HG02840 (cell line): ENCODE measurements at regions not wholly inside any gene's neighbourhood (a gene's known extent, or its start where the extent isn't known, plus 50 kb on each side); places are given as distances from the start of the nearest gene placed in this dataset.
"Not testable (repeated sequence)": the region's sequence is repeated elsewhere in the genome, so short reads cannot be mapped to it uniquely, and the experiment has no call there.

Source experiments
- ATAC-seq: cut with Tn5 transposase; IDR thresholded peaks from one replicate; pipeline ENCODE4 v1.9.1; 2021; ENCODE audit warnings: mild to moderate bottlenecking, moderate library complexity, moderate number of reproducible peaks; ENCODE audit not compliant: unreplicated experiment, low FRiP score

- not testable (repeated sequence) for ATAC-seq
Observed at GRCh38 chr1:146381196-146381595, 152.4 kb upstream of the NOTCH2NLA start.

GRCh38 chr1:146376708-146377496 lies 148.1 kb upstream of the NOTCH2NLA start:
- peak; percentile 85 for ATAC-seq

DNA sequence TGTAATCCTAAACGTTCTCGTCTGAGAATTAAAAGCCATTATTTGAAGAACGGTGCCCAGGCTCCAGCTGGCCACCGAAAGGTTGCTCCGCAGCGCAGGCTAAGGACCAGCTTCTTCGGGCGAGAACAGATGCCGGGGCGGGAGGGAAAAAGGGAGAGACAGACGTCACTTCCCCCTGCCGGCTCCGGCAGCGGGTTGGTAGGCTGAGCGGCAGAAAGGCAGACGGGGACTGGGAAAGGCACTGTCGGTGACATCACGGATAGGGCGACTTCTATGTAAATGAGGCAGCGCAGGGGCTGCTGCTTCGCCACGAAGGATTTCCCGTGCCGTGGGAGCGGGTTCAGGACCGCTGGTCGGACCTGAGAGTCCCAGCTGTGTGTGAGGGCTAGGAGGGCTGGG lies 147.5 kb upstream of the NOTCH2NLA start:
- ATAC-seq: peak; percentile 65

DNA sequence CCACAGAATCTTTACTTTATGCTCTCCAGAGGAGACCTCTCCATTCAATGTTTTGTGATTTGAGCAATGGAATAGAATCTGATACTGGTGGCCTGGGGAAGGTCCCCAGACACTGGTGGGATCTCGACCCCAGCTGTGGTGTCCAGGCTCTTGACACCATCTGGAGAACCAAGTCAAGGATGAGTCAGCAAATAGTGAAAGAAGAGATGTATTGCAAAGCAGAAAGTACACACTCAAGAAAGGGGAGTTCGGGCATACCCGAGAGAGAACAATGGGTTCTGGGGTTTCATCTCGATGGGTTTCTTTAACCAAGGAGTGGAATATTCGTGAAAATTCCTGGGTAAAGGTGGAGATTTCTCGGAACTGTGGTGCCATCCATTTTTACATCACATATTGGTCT lies 146.3 kb upstream of the NOTCH2NLA start:
- ATAC-seq: not testable (repeated sequence)

GRCh38 chr1:146369940-146370339 lies 141.1 kb upstream of the NOTCH2NLA start:
- not testable (repeated sequence) for ATAC-seq

- not testable (repeated sequence) for ATAC-seq
Observed at GRCh38 chr1:146355373-146355772, 126.6 kb upstream of the NOTCH2NLA start.

DNA sequence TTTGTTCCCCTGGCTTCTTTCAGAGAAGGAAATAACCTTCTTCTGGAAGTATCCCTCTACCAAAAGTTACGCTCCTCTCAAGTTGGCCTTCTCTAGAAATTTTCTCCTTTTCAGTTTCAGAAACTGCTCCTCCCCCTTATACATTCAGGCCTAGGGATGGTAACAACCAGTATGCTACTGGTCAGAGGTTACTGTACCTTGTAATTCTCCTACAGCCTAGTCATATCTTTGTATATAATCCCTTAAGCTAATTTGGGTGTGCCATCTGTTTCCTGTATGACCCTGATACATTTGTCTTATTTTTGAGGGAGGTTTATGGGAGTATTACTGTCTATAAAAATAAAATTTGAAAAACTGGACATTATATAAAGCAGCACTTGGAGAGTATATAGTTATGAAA lies 98.0 kb upstream of the NOTCH2NLA start:
- ATAC-seq: not testable (repeated sequence)

GRCh38 chr1:146324463-146324862 lies 95.6 kb upstream of the NOTCH2NLA start:
- ATAC-seq: not testable (repeated sequence)

DNA sequence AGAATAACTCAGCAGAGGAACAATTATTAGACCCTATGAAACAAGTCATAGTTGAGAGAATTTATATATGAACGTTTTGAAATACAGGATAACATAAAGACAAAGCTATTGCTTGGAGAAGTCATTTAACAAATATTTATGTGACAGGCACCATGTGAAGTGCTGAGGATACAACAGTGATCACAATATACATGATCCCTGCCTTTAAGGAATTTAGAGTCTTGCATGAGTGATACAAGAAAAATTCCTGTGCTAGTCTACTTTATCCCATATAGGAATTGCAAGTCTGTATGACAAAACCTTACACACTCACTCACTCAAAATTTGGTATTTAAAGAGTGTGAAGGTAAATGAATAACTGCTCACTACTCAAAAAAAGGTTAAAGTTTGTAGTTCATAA lies 94.5 kb upstream of the NOTCH2NLA start:
- ATAC-seq: not testable (repeated sequence)

GRCh38 chr1:146322893-146323292 lies 94.1 kb upstream of the NOTCH2NLA start:
- ATAC-seq: not testable (repeated sequence)

DNA sequence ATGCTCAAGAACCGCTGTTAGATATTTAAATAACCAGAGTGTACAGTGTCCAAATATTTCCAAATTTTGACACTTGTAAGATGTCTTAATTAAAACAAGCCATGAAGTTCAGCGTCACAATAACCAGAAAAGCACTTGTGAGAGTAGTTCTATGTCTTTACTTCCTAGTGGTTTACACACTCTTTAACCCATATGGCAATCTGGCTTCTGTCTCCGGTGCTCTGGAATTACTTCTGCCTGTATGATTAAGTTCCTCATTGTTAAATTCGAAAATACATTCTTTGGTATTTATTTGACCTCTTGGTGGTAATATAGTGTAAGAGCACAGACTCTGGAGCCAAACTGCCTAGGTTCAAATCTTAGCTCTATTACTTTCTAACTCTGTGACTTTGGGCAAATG lies 89.9 kb upstream of the NOTCH2NLA start:
- not testable (repeated sequence) for ATAC-seq

- not testable (repeated sequence) for ATAC-seq
Observed at GRCh38 chr1:146317785-146318184, 89.0 kb upstream of the NOTCH2NLA start.

DNA sequence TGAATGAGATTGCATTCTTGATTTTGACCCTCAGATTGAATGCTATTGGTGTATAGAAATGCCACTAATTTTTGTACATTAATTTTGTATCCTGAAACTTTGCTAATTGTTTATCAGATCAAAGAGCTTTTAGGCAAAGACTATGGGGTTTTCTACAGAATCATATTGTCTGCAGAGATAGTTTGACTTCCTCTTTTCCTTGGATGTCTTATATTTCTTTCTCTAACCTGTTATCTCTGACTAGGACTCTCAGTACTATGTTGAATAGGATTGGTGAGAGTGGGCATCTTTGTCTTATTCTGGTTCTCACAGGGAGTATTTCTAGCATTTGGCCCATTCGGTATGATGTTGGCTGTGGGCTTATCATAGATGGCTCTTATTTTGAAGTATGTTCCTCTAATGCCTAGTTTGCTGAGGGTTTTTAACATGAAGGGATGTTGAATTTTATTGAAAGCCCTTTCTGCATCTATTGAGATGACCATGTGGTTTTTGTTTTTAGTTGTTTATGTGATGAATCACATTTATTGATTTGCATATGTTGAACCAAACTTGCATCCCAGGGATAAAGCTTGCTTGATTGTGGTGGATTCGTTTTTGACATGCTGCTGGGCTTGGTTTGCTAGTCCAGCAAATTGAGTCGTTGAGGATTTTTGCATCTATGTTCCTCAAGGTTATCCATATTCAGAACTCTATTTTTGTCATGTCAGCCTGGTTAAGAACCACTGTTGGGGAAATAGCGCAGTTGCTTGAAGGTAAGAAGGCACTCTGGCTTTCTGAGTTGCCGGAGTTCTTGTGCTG lies 85.8 kb upstream of the NOTCH2NLA start:
- ATAC-seq: not testable (repeated sequence)

GRCh38 chr1:146310579-146310978 lies 81.8 kb upstream of the NOTCH2NLA start:
- not testable (repeated sequence) for ATAC-seq

GRCh38 chr1:146309427-146309826 lies 80.6 kb upstream of the NOTCH2NLA start:
- not testable (repeated sequence) for ATAC-seq

- not testable (repeated sequence) for ATAC-seq
Observed at GRCh38 chr1:146308892-146309291, 80.1 kb upstream of the NOTCH2NLA start.

DNA sequence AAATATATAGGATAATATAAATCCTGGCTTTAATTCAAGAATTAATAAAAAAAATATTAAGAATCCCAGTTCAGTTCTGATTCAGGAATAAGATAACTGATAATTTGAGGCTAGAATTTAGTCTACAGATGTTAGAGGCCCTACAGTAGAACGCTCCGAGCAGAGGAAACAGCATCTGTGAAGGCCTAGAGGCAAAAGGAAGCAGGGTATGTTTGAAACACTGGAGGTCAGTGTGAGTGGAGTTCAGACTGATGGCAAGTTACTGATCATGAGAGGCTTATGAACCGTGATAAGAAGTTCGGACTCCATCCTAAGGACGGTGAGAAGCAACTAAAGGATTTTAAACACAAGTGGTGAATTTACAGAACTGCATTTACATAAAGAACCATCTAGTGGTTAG lies 79.3 kb upstream of the NOTCH2NLA start:
- ATAC-seq: not testable (repeated sequence)

- ATAC-seq: peak; percentile 85
Observed at GRCh38 chr1:146307632-146308031, 78.8 kb upstream of the NOTCH2NLA start.

- not testable (repeated sequence) for ATAC-seq
Observed at GRCh38 chr1:146306651-146307050, 77.8 kb upstream of the NOTCH2NLA start.

- ATAC-seq: not testable (repeated sequence)
Observed at GRCh38 chr1:146305442-146305841, 76.6 kb upstream of the NOTCH2NLA start.

- peak; percentile 67 for ATAC-seq
Observed at GRCh38 chr1:146298575-146298897, 69.7 kb upstream of the NOTCH2NLA start.
